SK-N-SH (cell line): ENCODE measurements at regions not wholly inside any gene's neighbourhood (a gene's known extent, or its start where the extent isn't known, plus 50 kb on each side); places are given as distances from the start of the nearest gene placed in this dataset.

Source experiments
- CTCF ChIA-PET: fragments of 300-600, 350-600 bp; formaldehyde crosslinking; extraction: SDS; loops from one replicate; lab custom pipeline; 2021; lab: Yijun Ruan, JAX
- POLR2A ChIA-PET: fragments of 350-600 bp; sonication (Branson Sonifier 250); formaldehyde crosslinking; extraction: SDS; loops from one replicate; lab custom pipeline; 2020; ENCODE audit warnings: antibody characterized with exemption, inconsistent platforms; lab: Yijun Ruan, JAX
- DNase-seq: peaks from one replicate; pipeline ENCODE4 v3.0.0; 2012
- H2AFZ ChIP-seq: fragments of 200-600 bp; sonication (generic); 2 replicates; pipeline ENCODE4 v1.8.1; 2016; ENCODE audit warnings: antibody characterized with exemption, mild to moderate bottlenecking, low read depth
- H3F3A ChIP-seq: fragments of 200-600 bp; sonication (generic); replicated peaks from 2 replicates; pipeline ENCODE3; 2016; ENCODE audit warnings: antibody characterized with exemption, mild to moderate bottlenecking; ENCODE audit not compliant: insufficient read depth
- H3K27ac ChIP-seq, 2 experiments: fragments of 200-500 bp in 1 of 2; fragments of 200-600 bp in 1 of 2; sonication (Bioruptor generic) in 1 of 2; sonication (generic), shearing (Covaris generic) in 1 of 2; 2 replicates each; pipeline versions ENCODE4 v1.5.1 to v1.6.1; 2014 to 2016; ENCODE audit warnings: low read depth in 2 of 2, inconsistent platforms in 1 of 2, low read length in 1 of 2, mild to moderate bottlenecking in 1 of 2, mixed read lengths in 1 of 2
- H3K27me3 ChIP-seq: fragments of 200-600 bp; sonication (generic), shearing (Covaris generic); 2 replicates; pipeline ENCODE4 v1.6.1; 2016; ENCODE audit warnings: mixed run types; ENCODE audit not compliant: insufficient read depth
- H3K36me3 ChIP-seq, 2 experiments: fragments of 200-500 bp in 1 of 2; fragments of 200-600 bp in 1 of 2; sonication (Bioruptor generic) in 1 of 2; sonication (generic) in 1 of 2; replicated peaks in 1 of 2; 2 replicates each; pipeline versions ENCODE3 to v1.5.1; 2014 to 2016; ENCODE audit warnings: low read length in 1 of 2, mild to moderate bottlenecking in 1 of 2; ENCODE audit not compliant: insufficient read depth in 2 of 2, control insufficient read depth in 1 of 2
- H3K4me1 ChIP-seq, 2 experiments: fragments of 200-500 bp in 1 of 2; fragments of 200-600 bp in 1 of 2; sonication (Bioruptor generic) in 1 of 2; sonication (generic), shearing (Covaris generic) in 1 of 2; 2 replicates each; pipeline versions ENCODE4 v1.5.1 to v1.6.1; 2014 to 2016; ENCODE audit warnings: low read depth in 1 of 2, low read length in 1 of 2, mixed run types in 1 of 2; ENCODE audit not compliant: insufficient read depth in 2 of 2, control insufficient read depth in 1 of 2
- H3K4me2 ChIP-seq: fragments of 200-600 bp; sonication (generic), shearing (Covaris generic); 2 replicates; pipeline ENCODE4 v1.6.1; 2017; ENCODE audit warnings: mixed run types
- H3K4me3 ChIP-seq, 2 experiments: fragments of 200-500 bp in 1 of 2; fragments of 200-600 bp in 1 of 2; sonication (Bioruptor generic) in 1 of 2; sonication (generic), shearing (Covaris generic) in 1 of 2; 2 replicates each; pipeline versions ENCODE4 v1.5.1 to v1.8.1; 2014 to 2016; ENCODE audit warnings: low read depth in 2 of 2, inconsistent platforms in 1 of 2, low read length in 1 of 2, mild to moderate bottlenecking in 1 of 2, mixed read lengths in 1 of 2, moderate library complexity in 1 of 2
- H3K79me2 ChIP-seq: fragments of 200-600 bp; sonication (generic); 2 replicates; pipeline ENCODE4 v1.8.1; 2017; ENCODE audit warnings: mild to moderate bottlenecking; ENCODE audit not compliant: insufficient read depth
- H3K9ac ChIP-seq: fragments of 200-600 bp; sonication (generic); 2 replicates; pipeline ENCODE4 v1.6.1; 2017; ENCODE audit warnings: mixed run types
- H3K9me2 ChIP-seq: fragments of 200-600 bp; sonication (generic); 2 replicates; pipeline ENCODE4 v1.6.1; 2017; ENCODE audit warnings: mixed run types
- H3K9me3 ChIP-seq: fragments of 200-600 bp; sonication (generic); 2 replicates; pipeline ENCODE4 v1.6.1; 2017; ENCODE audit warnings: mixed run types, mild to moderate bottlenecking, moderate library complexity
- H4K20me1 ChIP-seq: fragments of 200-600 bp; sonication (generic); 2 replicates; pipeline ENCODE4 v1.6.1; 2017; ENCODE audit warnings: mild to moderate bottlenecking, mixed run types; ENCODE audit not compliant: insufficient read depth
- CHD2 ChIP-seq: fragments of 150-350 bp; IDR thresholded peaks from 2 replicates; pipeline ENCODE4 v1.6.1; 2018; ENCODE audit warnings: low read length; ENCODE audit not compliant: partially characterized antibody
- ELF1 ChIP-seq: IDR thresholded peaks from 2 replicates; pipeline ENCODE4 v1.4.0; 2012
- EP300 ChIP-seq, 2 experiments: IDR thresholded peaks; 2 replicates each; pipeline versions ENCODE4 v1.4.0 to v1.6.1; 2012; ENCODE audit warnings: borderline replicate concordance in 1 of 2, low read depth in 1 of 2, low read length in 1 of 2
- GATA2 ChIP-seq: sonication (generic); formaldehyde crosslinking; IDR thresholded peaks from 2 replicates; pipeline ENCODE4 v1.5.0; 2020; ENCODE audit warnings: mild to moderate bottlenecking, missing genetic modification reagents
- JUND ChIP-seq: IDR thresholded peaks from 2 replicates; pipeline ENCODE4 v1.4.0; 2012
- MAX ChIP-seq: IDR thresholded peaks from 2 replicates; pipeline ENCODE4 v1.4.0; 2012; ENCODE audit warnings: low read depth
- MEF2A ChIP-seq: IDR thresholded peaks from 2 replicates; pipeline ENCODE4 v1.4.0; 2012; ENCODE audit warnings: low read depth, borderline replicate concordance
- MXI1 ChIP-seq: IDR thresholded peaks from 2 replicates; pipeline ENCODE4 v1.6.1; 2012; ENCODE audit warnings: mild to moderate bottlenecking, low read depth, low read length, improper control_type of control experiment
- NRF1 ChIP-seq: IDR thresholded peaks from 2 replicates; pipeline ENCODE4 v1.6.1; 2012; ENCODE audit warnings: low read depth, mild to moderate bottlenecking, low read length
- POLR2AphosphoS5 ChIP-seq: IDR thresholded peaks from 2 replicates; pipeline ENCODE4 v1.6.1; 2012; ENCODE audit warnings: low read depth, low read length
- RCOR1 ChIP-seq: fragments of 150-350 bp; IDR thresholded peaks from 2 replicates; pipeline ENCODE4 v1.6.1; 2017; ENCODE audit warnings: antibody characterized with exemption, low read length
- RFX5 ChIP-seq: IDR thresholded peaks from 2 replicates; pipeline ENCODE4 v1.6.1; 2012; ENCODE audit warnings: mild to moderate bottlenecking, improper control_type of control experiment, low read length
- SIN3A ChIP-seq: IDR thresholded peaks from 2 replicates; pipeline ENCODE4 v1.6.1; 2012; ENCODE audit warnings: low read depth, mild to moderate bottlenecking, low read length, moderate library complexity, borderline replicate concordance
- TEAD4 ChIP-seq: IDR thresholded peaks from 2 replicates; pipeline ENCODE4 v1.4.0; 2012; ENCODE audit warnings: mild to moderate bottlenecking, borderline replicate concordance; ENCODE audit not compliant: insufficient read depth
- USF1 ChIP-seq: IDR thresholded peaks from 2 replicates; pipeline ENCODE4 v1.4.0; 2012; ENCODE audit warnings: low read depth, borderline replicate concordance
- WGBS: methylation state at CpG from one replicate; pipeline ENCODE4 v1.1.6; 2017; ENCODE audit warnings: low lambda C conversion rate; 5-methylcytosine and 5-hydroxymethylcytosine counted together
- TF ChIP-seq, protein P1 (sequence below): fragments of 200-600 bp; sonication (generic); IDR thresholded peaks from 2 replicates; pipeline ENCODE4 v1.6.1; 2017; ENCODE audit warnings: antibody characterized with exemption, mild to moderate bottlenecking, moderate library complexity
- TF ChIP-seq, protein P2 (sequence below): fragments of 150-350 bp; IDR thresholded peaks from 2 replicates; pipeline ENCODE4 v1.6.1; 2017; ENCODE audit warnings: antibody characterized with exemption, low read length, low read depth, borderline replicate concordance

DNA sequence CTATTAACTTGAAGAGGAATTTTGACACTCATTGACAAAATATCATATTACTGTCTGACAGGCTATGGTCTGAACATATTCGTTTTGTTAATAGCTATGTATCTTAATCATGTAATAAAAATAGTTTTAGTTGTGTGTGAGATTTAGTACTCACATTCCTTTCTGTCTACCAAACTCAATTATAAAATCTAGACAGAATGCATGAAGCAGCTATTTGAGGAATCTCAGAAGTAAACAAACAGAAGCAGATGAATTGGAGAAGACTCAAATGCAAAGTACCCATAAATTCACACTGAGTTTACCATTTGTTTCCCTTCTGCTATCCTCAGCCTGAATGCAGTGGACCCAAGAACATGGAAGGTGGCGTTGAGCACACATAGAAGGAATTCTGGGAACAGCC, 841.6 kb upstream of the AADAT start:
- TF ChIP-seq EP300 (IDR thresholded peaks at IDR 0.05; ENCODE audit: borderline replicate concordance in 1 of 2, low read depth in 1 of 2, low read length in 1 of 2) (no peak), ELF1 (no peak), MEF2A (no peak), GATA2 (CRISPR knock-in tag) (no peak), JUND (no peak), MAX (no peak)
- TF ChIP-seq, protein P1, sequence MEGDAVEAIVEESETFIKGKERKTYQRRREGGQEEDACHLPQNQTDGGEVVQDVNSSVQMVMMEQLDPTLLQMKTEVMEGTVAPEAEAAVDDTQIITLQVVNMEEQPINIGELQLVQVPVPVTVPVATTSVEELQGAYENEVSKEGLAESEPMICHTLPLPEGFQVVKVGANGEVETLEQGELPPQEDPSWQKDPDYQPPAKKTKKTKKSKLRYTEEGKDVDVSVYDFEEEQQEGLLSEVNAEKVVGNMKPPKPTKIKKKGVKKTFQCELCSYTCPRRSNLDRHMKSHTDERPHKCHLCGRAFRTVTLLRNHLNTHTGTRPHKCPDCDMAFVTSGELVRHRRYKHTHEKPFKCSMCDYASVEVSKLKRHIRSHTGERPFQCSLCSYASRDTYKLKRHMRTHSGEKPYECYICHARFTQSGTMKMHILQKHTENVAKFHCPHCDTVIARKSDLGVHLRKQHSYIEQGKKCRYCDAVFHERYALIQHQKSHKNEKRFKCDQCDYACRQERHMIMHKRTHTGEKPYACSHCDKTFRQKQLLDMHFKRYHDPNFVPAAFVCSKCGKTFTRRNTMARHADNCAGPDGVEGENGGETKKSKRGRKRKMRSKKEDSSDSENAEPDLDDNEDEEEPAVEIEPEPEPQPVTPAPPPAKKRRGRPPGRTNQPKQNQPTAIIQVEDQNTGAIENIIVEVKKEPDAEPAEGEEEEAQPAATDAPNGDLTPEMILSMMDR: no peak
- H3K9ac ChIP-seq: no peak overlapping the region
- no peaks in the 10 kb centered on the region for H3K9me3 ChIP-seq
- no peaks in the 10 kb centered on the region for H3K79me2 ChIP-seq
- no peaks in the 10 kb centered on the region for H3K4me1 ChIP-seq
- H3F3A ChIP-seq: no peaks in the 10 kb centered on the region
- no peak overlapping the region for H2AFZ ChIP-seq
- H4K20me1 ChIP-seq: no peaks in the 10 kb centered on the region
- POLR2A ChIA-PET: no interaction called here
- no peak overlapping the region for H3K27ac ChIP-seq
- H3K4me2 ChIP-seq: no peak overlapping the region
- CTCF ChIA-PET: no interaction called here
- H3K36me3 ChIP-seq: no peaks in the 10 kb centered on the region
- no peak overlapping the region for H3K4me3 ChIP-seq
- 1% methylated on average over 2 of the region's 2 CpGs for WGBS
- no peaks in the 10 kb centered on the region for H3K27me3 ChIP-seq
- H3K9me2 ChIP-seq: no peaks in the 10 kb centered on the region
- no peak for DNase-seq

DNA sequence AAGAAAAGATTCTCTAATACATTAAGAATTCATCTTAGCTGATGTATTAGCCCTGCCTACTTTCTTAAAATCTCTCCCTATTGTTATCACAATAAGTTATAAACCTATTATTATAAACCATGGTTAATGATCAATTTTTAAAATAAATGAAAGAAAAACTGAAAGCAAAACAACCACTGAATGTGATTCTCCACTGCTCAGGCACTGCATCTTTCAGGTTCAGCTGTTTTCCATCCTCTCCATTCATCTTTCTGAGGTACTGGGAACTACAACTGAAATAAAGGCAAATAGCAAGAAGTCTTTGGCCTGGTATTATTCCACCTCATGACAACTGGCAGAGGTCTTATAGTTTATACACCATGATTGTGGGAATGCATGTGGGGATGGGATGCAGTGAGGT, 798.9 kb upstream of the AADAT start:
- CTCF ChIA-PET: no interaction called here
- no peak overlapping the region for H3K27ac ChIP-seq
- no peaks in the 10 kb centered on the region for H3K9me3 ChIP-seq
- H3K79me2 ChIP-seq: no peaks in the 10 kb centered on the region
- H2AFZ ChIP-seq: no peak overlapping the region
- H3K9me2 ChIP-seq: no peaks in the 10 kb centered on the region
- H3K4me1 ChIP-seq: no peaks in the 10 kb centered on the region
- no peaks in the 10 kb centered on the region for H3K27me3 ChIP-seq
- no peak overlapping the region for H3K4me2 ChIP-seq
- no peaks in the 10 kb centered on the region for H3K36me3 ChIP-seq
- no peak overlapping the region for H3K9ac ChIP-seq
- no peak for TF ChIP-seq MXI1
- no peak for TF ChIP-seq TEAD4
- TF ChIP-seq RCOR1: no peak
- no peak for TF ChIP-seq MEF2A
- no peak for TF ChIP-seq POLR2AphosphoS5
- no peak for TF ChIP-seq NRF1
- TF ChIP-seq USF1: no peak
- TF ChIP-seq RFX5: no peak
- TF ChIP-seq, protein P1: no peak
- TF ChIP-seq, protein P2, sequence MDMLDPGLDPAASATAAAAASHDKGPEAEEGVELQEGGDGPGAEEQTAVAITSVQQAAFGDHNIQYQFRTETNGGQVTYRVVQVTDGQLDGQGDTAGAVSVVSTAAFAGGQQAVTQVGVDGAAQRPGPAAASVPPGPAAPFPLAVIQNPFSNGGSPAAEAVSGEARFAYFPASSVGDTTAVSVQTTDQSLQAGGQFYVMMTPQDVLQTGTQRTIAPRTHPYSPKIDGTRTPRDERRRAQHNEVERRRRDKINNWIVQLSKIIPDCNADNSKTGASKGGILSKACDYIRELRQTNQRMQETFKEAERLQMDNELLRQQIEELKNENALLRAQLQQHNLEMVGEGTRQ: no peak
- TF ChIP-seq EP300 (IDR thresholded peaks at IDR 0.05; ENCODE audit: borderline replicate concordance in 1 of 2, low read depth in 1 of 2, low read length in 1 of 2): no peak
- no peak for TF ChIP-seq SIN3A
- no peak for TF ChIP-seq GATA2 (CRISPR knock-in tag)
- no peak for TF ChIP-seq CHD2
- TF ChIP-seq, all 33 proteins: peak for 0
- Histone ChIP-seq H4K20me1 (no peaks in the 10 kb centered on the region), H3K4me3 (no peak overlapping the region), H3F3A (no peaks in the 10 kb centered on the region)
- DNase-seq: no peak
- POLR2A ChIA-PET: no interaction called here
